ENCODE measurements at regions not wholly inside any gene's neighbourhood (a gene's known extent, or its start where the extent isn't known, plus 50 kb on each side); places are given as distances from the start of the nearest gene placed in this dataset.

- TF ChIP-seq CTCF (conservative IDR thresholded peaks at IDR 0.05; ENCODE audit: low read depth, low read length) (no peak), EZH2phosphoT487 (IDR thresholded peaks at IDR 0.05; ENCODE audit: borderline replicate concordance, low read length) (no peak)
These were observed 661.6 kb downstream of the PLCL1 start for GRCh38 chr2:198465970-198466369.

All from PC-3 (cell line).